Fibroblast of pulmonary artery (primary cell): ENCODE measurements at regions not wholly inside any gene's neighbourhood (a gene's known extent, or its start where the extent isn't known, plus 50 kb on each side); places are given as distances from the start of the nearest gene placed in this dataset.
A peak's percentile ranks its signal among the peaks of the same experiment; 100 is the strongest.

Experiments
- DNase-seq: peaks from one replicate; pipeline ENCODE4 v3.0.0-alpha.2; 2010; ENCODE audit warnings: low read depth
- H3K4me3 ChIP-seq: replicated peaks from 2 replicates; pipeline ENCODE4 v1.5.1; 2011; ENCODE audit warnings: low read depth, mild to moderate bottlenecking, control low read depth, low read length, moderate library complexity
- CTCF ChIP-seq: IDR thresholded peaks from 2 replicates; pipeline ENCODE4 v1.5.1; 2011; ENCODE audit warnings: mild to moderate bottlenecking, control low read depth, low read length, inconsistent platforms; ENCODE audit errors: missing control alignments

GRCh38 chr16:72501739-72502593 is 330.0 kb upstream of the PMFBP1 start:
- peak; percentile 96 for TF ChIP-seq CTCF
- no peak overlapping the region for H3K4me3 ChIP-seq
- DNase-seq = peak; percentile 90

- no peak for TF ChIP-seq CTCF
- no peak for DNase-seq
- H3K4me3 ChIP-seq = no peak overlapping the region
Measured at GRCh38 chr16:72500545-72500944, 328.6 kb upstream of the PMFBP1 start.

GRCh38 chr16:72493716-72494415 is 321.9 kb upstream of the PMFBP1 start:
- TF ChIP-seq CTCF = no peak
- peak overlapping the region; percentile 12 for H3K4me3 ChIP-seq
- peak; percentile 42 for DNase-seq

GRCh38 chr16:72487283-72487682 is 315.3 kb upstream of the PMFBP1 start:
- TF ChIP-seq CTCF = no peak
- no peak overlapping the region for H3K4me3 ChIP-seq
- no peak for DNase-seq

GRCh38 chr16:72482695-72483094 is 310.7 kb upstream of the PMFBP1 start:
- no peak overlapping the region for H3K4me3 ChIP-seq
- no peak for DNase-seq
- no peak for TF ChIP-seq CTCF

GRCh38 chr16:72481419-72481818 is 309.5 kb upstream of the PMFBP1 start:
- no peak overlapping the region for H3K4me3 ChIP-seq
- no peak for TF ChIP-seq CTCF
- peak; percentile 72 for DNase-seq
